Mesothelial cell of epicardium (in vitro differentiated cells): ENCODE measurements at regions not wholly inside any gene's neighbourhood (a gene's known extent, or its start where the extent isn't known, plus 50 kb on each side); places are given as distances from the start of the nearest gene placed in this dataset.

ENCODE experiments used
- DNase-seq, 2 experiments: peaks; one replicate each; pipeline ENCODE4 v3.0.0; 2021; ENCODE audit warnings: low spot score in 2 of 2; ENCODE audit not compliant: unreplicated experiment in 2 of 2
- H3K27ac Mint-ChIP-seq: 2 replicates; pipeline ENCODE4 v1.8.0; 2021; ENCODE audit warnings: mixed read lengths
- H3K27me3 Mint-ChIP-seq: 2 replicates; pipeline ENCODE4 v1.8.0; 2021; ENCODE audit warnings: low read depth, mixed read lengths
- H3K36me3 Mint-ChIP-seq: 2 replicates; pipeline ENCODE4 v1.8.0; 2021; ENCODE audit warnings: mixed read lengths
- H3K4me1 Mint-ChIP-seq: 2 replicates; pipeline ENCODE4 v1.8.0; 2021; ENCODE audit warnings: mixed read lengths
- H3K4me3 Mint-ChIP-seq: 2 replicates; pipeline ENCODE4 v1.8.0; 2021; ENCODE audit warnings: mild to moderate bottlenecking, moderate library complexity, mixed read lengths
- H3K9me3 Mint-ChIP-seq: 2 replicates; pipeline ENCODE4 v1.8.0; 2021; ENCODE audit warnings: mixed read lengths
- CTCF ChIP-seq: fragments of 200-600 bp; sonication (generic); IDR thresholded peaks from one replicate; pipeline ENCODE4 v1.5.0; 2021; ENCODE audit warnings: antibody characterized with exemption; ENCODE audit not compliant: unreplicated experiment

- Mint-ChIP-seq H3K27me3 (peaks cover 19% of the 10 kb centered on the region), H3K27ac (no peak overlapping the region), H3K36me3 (no peaks in the 10 kb centered on the region), H3K9me3 (no peaks in the 10 kb centered on the region), H3K4me1 (peaks cover 13% of the 10 kb centered on the region), H3K4me3 (no peak overlapping the region)
- DNase-seq, result no peak
- TF ChIP-seq CTCF, result no peak
Measured at GRCh38 chr5:164336906-164337305, 831.5 kb downstream of the MAT2B start.

- no peak for TF ChIP-seq CTCF
- Mint-ChIP-seq H3K27ac (no peak overlapping the region), H3K4me1 (peaks cover 9% of the 10 kb centered on the region), H3K9me3 (no peaks in the 10 kb centered on the region), H3K4me3 (no peak overlapping the region), H3K27me3 (peaks cover 47% of the 10 kb centered on the region), H3K36me3 (no peaks in the 10 kb centered on the region)
- no peak for DNase-seq
Measured at GRCh38 chr5:164341056-164341619, 835.7 kb downstream of the MAT2B start.

GRCh38 chr5:164345173-164345849, 839.9 kb downstream of the MAT2B start:
- DNase-seq, result no peak
- Mint-ChIP-seq H3K27ac (no peak overlapping the region), H3K36me3 (no peaks in the 10 kb centered on the region), H3K4me1 (peaks cover 11% of the 10 kb centered on the region), H3K27me3 (peaks cover 52% of the 10 kb centered on the region), H3K4me3 (no peak overlapping the region), H3K9me3 (no peaks in the 10 kb centered on the region)
- TF ChIP-seq CTCF, result no peak

GRCh38 chr5:164345853-164346252, 840.4 kb downstream of the MAT2B start:
- no peaks in the 10 kb centered on the region for H3K9me3 Mint-ChIP-seq
- no peak overlapping the region for H3K27ac Mint-ChIP-seq
- H3K4me3 Mint-ChIP-seq, result no peak overlapping the region
- H3K36me3 Mint-ChIP-seq, result no peaks in the 10 kb centered on the region
- H3K27me3 Mint-ChIP-seq, result peaks cover 53% of the 10 kb centered on the region
- peaks cover 17% of the 10 kb centered on the region for H3K4me1 Mint-ChIP-seq
- DNase-seq, result no peak
- TF ChIP-seq CTCF, result no peak

GRCh38 chr5:164346785-164347630, 841.6 kb downstream of the MAT2B start:
- TF ChIP-seq CTCF, result no peak
- H3K4me1 Mint-ChIP-seq, result peaks cover 22% of the 10 kb centered on the region
- H3K9me3 Mint-ChIP-seq, result no peaks in the 10 kb centered on the region
- peaks cover 50% of the 10 kb centered on the region for H3K27me3 Mint-ChIP-seq
- no peaks in the 10 kb centered on the region for H3K36me3 Mint-ChIP-seq
- H3K27ac Mint-ChIP-seq, result no peak overlapping the region
- DNase-seq, result no peak
- H3K4me3 Mint-ChIP-seq, result no peak overlapping the region
